COLO668 (cell line): ENCODE measurements at regions not wholly inside any gene's neighbourhood (a gene's known extent, or its start where the extent isn't known, plus 50 kb on each side); places are given as distances from the start of the nearest gene placed in this dataset.
A peak's percentile ranks its signal among the peaks of the same experiment; 100 is the strongest.
"Not testable (repeated sequence)": the region's sequence is repeated elsewhere in the genome, so short reads cannot be mapped to it uniquely, and the experiment has no call there.

ENCODE experiments used
- DNase-seq: peaks from one replicate; lab custom pipeline; 2025; ENCODE audit not compliant: unreplicated experiment; lab: John Stamatoyannopoulos, UW

GRCh38 chr12:9543341-9543740, 64.4 kb downstream of the KLRB1 start:
- DNase-seq = not testable (repeated sequence)

GRCh38 chr12:9542827-9543226, 64.9 kb downstream of the KLRB1 start:
- not testable (repeated sequence) for DNase-seq

GRCh38 chr12:9515925-9516324, 91.8 kb downstream of the KLRB1 start:
- DNase-seq = not testable (repeated sequence)

GRCh38 chr12:9512695-9513094, 95.0 kb downstream of the KLRB1 start:
- DNase-seq = not testable (repeated sequence)

GRCh38 chr12:9510392-9511011, 97.2 kb downstream of the KLRB1 start:
- DNase-seq = not testable (repeated sequence)

GRCh38 chr12:9509464-9510161, 98.1 kb downstream of the KLRB1 start:
- DNase-seq = no peak

GRCh38 chr12:9506746-9507145, 101.0 kb downstream of the KLRB1 start:
- no peak for DNase-seq

- not testable (repeated sequence) for DNase-seq
Measured at GRCh38 chr12:9503384-9503783, 104.3 kb downstream of the KLRB1 start.

GRCh38 chr12:9502845-9503244, 104.9 kb downstream of the KLRB1 start:
- not testable (repeated sequence) for DNase-seq

- not testable (repeated sequence) for DNase-seq
Measured at GRCh38 chr12:9493325-9493724, 114.4 kb downstream of the KLRB1 start.

GRCh38 chr12:9481289-9481688, 126.4 kb downstream of the KLRB1 start:
- not testable (repeated sequence) for DNase-seq

GRCh38 chr12:9474197-9474596, 133.5 kb downstream of the KLRB1 start:
- not testable (repeated sequence) for DNase-seq

GRCh38 chr12:9473638-9474037, 134.1 kb downstream of the KLRB1 start:
- DNase-seq = not testable (repeated sequence)

- not testable (repeated sequence) for DNase-seq
Measured at GRCh38 chr12:9471501-9471900, 136.2 kb downstream of the KLRB1 start.

- DNase-seq = not testable (repeated sequence)
Measured at GRCh38 chr12:9470367-9470766, 137.3 kb downstream of the KLRB1 start.

GRCh38 chr12:9469956-9470355, 137.8 kb downstream of the KLRB1 start:
- DNase-seq = not testable (repeated sequence)

GRCh38 chr12:9469463-9469862, 138.3 kb downstream of the KLRB1 start:
- DNase-seq = not testable (repeated sequence)

GRCh38 chr12:9468998-9469397, 138.7 kb downstream of the KLRB1 start:
- DNase-seq = peak; percentile 7

GRCh38 chr12:9468144-9468543, 139.6 kb downstream of the KLRB1 start:
- DNase-seq = not testable (repeated sequence)

GRCh38 chr12:9464408-9464807, 143.3 kb downstream of the KLRB1 start:
- DNase-seq = no peak

GRCh38 chr12:9455516-9455915, 152.2 kb downstream of the KLRB1 start:
- not testable (repeated sequence) for DNase-seq

- not testable (repeated sequence) for DNase-seq
Measured at GRCh38 chr12:9454021-9454420, 153.7 kb downstream of the KLRB1 start.
